ENCODE measurements at regions not wholly inside any gene's neighbourhood (a gene's known extent, or its start where the extent isn't known, plus 50 kb on each side); places are given as distances from the start of the nearest gene placed in this dataset.

GRCh38 chr4:17094159-17094875, 195.9 kb upstream of the LDB2 start:
- Histone ChIP-seq H3K27ac (no peak overlapping the region), H3K27me3 (no peaks in the 10 kb centered on the region), H3K36me3 (no peaks in the 10 kb centered on the region), H3K4me1 (no peaks in the 10 kb centered on the region), H3K4me3 (no peak overlapping the region), H3K9me3 (no peaks in the 10 kb centered on the region)
- intact Hi-C loops (cut with DNase I; ENCODE audit: low total_unique reads) = no loop called here
- TF ChIP-seq, protein P1, sequence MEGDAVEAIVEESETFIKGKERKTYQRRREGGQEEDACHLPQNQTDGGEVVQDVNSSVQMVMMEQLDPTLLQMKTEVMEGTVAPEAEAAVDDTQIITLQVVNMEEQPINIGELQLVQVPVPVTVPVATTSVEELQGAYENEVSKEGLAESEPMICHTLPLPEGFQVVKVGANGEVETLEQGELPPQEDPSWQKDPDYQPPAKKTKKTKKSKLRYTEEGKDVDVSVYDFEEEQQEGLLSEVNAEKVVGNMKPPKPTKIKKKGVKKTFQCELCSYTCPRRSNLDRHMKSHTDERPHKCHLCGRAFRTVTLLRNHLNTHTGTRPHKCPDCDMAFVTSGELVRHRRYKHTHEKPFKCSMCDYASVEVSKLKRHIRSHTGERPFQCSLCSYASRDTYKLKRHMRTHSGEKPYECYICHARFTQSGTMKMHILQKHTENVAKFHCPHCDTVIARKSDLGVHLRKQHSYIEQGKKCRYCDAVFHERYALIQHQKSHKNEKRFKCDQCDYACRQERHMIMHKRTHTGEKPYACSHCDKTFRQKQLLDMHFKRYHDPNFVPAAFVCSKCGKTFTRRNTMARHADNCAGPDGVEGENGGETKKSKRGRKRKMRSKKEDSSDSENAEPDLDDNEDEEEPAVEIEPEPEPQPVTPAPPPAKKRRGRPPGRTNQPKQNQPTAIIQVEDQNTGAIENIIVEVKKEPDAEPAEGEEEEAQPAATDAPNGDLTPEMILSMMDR (IDR thresholded peaks at IDR 0.05) = no peak
- no peak for DNase-seq

- no peak for DNase-seq
- TF ChIP-seq, protein P1 (IDR thresholded peaks at IDR 0.05) = no peak
- Histone ChIP-seq H3K27me3 (no peaks in the 10 kb centered on the region), H3K9me3 (no peaks in the 10 kb centered on the region), H3K27ac (no peak overlapping the region), H3K4me3 (no peak overlapping the region), H3K4me1 (no peaks in the 10 kb centered on the region), H3K36me3 (no peaks in the 10 kb centered on the region)
- intact Hi-C loops (cut with DNase I; ENCODE audit: low total_unique reads) = no loop called here
These were observed 195.0 kb upstream of the LDB2 start for GRCh38 chr4:17093481-17093880.

- TF ChIP-seq, protein P1 (IDR thresholded peaks at IDR 0.05) = no peak
- no peaks in the 10 kb centered on the region for H3K36me3 ChIP-seq
- DNase-seq = no peak
- H3K4me1 ChIP-seq = no peaks in the 10 kb centered on the region
- H3K27me3 ChIP-seq = no peaks in the 10 kb centered on the region
- intact Hi-C loops (cut with DNase I; ENCODE audit: low total_unique reads) = no loop called here
- H3K9me3 ChIP-seq = no peaks in the 10 kb centered on the region
- H3K4me3 ChIP-seq = no peak overlapping the region
- no peak overlapping the region for H3K27ac ChIP-seq
These were observed 194.4 kb upstream of the LDB2 start for GRCh38 chr4:17092736-17093437.

- intact Hi-C loops (cut with DNase I; ENCODE audit: low total_unique reads) = no loop called here
These were observed 192.7 kb upstream of the LDB2 start for GRCh38 chr4:17091104-17091503.

DNA sequence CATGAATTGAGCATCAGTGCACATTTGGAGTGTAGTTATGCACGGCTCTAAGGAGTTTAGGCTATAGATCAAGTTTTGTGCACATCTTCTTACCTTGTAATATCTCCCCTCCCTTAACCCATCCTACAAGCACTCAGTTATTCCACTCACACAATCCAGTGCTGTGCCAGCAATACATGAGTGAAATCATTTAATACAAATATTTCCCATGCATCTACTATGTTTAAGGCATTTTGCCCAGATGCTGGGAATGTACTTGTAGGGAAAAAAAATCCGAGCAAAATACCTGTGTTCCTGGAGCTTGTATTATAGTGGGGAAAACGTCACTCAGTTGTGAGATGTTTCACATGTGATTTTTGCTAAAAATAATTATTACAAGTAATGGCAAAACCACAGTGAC, 191.6 kb upstream of the LDB2 start:
- no peaks in the 10 kb centered on the region for H3K36me3 ChIP-seq
- TF ChIP-seq, protein P1 (IDR thresholded peaks at IDR 0.05) = no peak
- intact Hi-C loops (cut with DNase I; ENCODE audit: low total_unique reads) = no loop called here

More at GRCh38 chr4:17091104-17091503, 192.7 kb upstream of the LDB2 start:
- Histone ChIP-seq H3K27me3 (no peaks in the 10 kb centered on the region), H3K9me3 (no peaks in the 10 kb centered on the region), H3K36me3 (no peaks in the 10 kb centered on the region), H3K27ac (no peak overlapping the region), H3K4me1 (no peaks in the 10 kb centered on the region), H3K4me3 (no peak overlapping the region)
- DNase-seq = no peak
- TF ChIP-seq, protein P1 (IDR thresholded peaks at IDR 0.05) = no peak

More for the DNA sequence above, 191.6 kb upstream of the LDB2 start:
- Histone ChIP-seq H3K9me3 (no peaks in the 10 kb centered on the region), H3K27ac (no peak overlapping the region), H3K27me3 (no peaks in the 10 kb centered on the region), H3K4me1 (no peaks in the 10 kb centered on the region), H3K4me3 (no peak overlapping the region)
- DNase-seq = no peak

All from tibial artery (tissue), 4 donors.